Glomerular visceral epithelial cell (primary cell): ENCODE measurements at regions not wholly inside any gene's neighbourhood (a gene's known extent, or its start where the extent isn't known, plus 50 kb on each side); places are given as distances from the start of the nearest gene placed in this dataset.

Source experiments
- DNase-seq: peaks from one replicate; pipeline ENCODE4 v3.0.0-alpha.2; 2016; ENCODE audit errors: extremely low spot score

DNA sequence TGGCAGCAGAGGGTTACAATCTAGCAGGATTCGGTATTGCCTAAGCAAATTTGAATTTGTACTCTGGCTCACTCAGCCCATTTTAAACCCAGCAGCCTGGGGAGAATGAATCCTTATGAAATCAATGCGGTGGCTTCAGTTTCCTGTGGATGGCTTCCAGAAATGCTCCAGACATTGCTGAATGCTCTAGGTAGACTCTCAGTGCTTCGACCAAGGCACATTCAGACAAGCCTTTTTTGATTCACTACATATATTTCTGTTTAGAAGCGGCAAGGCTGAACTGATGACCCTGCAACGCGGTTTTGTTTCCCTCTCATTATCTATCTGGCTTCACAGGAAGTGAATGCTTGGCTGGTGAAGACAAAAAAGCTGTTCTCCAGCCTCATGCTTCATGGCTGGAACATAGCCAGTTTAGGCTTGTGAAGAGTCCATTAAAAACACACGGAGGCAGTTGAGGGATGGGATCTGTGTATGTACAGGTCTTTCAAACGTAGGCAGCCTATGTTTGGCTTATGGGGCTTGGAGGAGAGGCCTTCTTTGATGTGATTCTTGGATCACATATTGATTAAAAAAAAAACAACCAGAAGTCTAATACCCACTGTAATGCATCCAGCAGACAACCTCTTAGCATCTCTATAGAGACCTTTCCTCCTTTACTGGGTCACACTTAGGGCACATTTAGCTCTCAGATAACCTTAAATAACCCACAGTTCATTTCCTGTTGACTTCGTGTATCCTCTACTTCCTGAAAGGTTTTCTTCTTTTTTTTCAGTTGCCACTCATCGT, 400.2 kb upstream of the TBL1XR1 start:
- peak; percentile 76 for DNase-seq

DNA sequence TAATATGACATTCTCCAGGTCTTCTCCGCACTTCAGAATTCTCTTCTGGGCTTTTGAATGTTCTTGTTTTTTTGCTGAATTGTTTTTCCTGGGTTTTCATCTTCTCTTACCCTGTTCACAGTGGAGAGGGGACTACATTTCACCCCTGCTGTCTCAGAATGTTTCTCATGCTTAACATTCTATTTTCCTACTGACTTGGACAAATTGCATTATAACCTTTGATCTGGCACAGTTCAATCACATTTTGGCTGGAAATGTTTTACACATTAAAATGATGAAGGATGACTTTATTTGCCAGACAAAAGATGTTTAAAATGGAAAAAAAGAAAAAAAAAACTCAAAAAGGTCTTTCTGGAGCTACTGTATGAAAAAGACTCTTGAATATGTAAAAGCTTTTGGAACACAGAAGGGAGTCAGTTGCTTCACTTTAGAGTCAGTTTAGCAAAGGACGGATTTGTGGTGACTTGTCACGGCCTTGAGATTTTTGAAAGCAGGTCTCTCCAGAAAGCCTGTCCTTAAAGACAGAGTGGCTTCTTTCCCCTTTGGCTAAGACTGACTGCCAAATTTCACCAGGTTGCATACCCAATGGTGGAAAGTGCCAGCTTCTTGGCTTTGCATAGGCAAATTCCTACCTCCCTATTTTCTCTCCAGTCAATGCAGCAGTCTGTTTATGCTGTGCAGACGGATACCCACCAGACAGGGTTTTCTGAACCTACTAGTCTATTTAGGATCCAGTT, 401.0 kb upstream of the TBL1XR1 start:
- no peak for DNase-seq

DNA sequence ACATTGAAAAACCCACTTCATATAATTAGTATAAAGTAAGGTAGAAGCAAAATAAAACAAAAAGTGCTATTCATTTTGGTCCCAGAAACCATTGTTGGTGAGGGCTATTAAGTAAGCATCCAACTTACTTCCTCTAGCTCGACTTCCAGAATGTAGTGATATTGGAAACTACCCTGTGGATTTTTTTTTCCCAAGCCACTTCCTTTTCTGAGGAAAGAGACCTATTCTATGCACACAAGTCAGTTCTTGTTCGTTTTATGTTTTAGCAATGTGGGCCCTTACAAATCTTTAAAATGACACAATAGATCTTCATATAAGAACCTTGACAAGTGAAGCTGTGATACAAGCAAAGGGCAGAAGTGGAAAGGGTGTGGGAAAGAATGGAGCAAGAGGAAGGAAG, 402.0 kb upstream of the TBL1XR1 start:
- DNase-seq, result no peak

DNA sequence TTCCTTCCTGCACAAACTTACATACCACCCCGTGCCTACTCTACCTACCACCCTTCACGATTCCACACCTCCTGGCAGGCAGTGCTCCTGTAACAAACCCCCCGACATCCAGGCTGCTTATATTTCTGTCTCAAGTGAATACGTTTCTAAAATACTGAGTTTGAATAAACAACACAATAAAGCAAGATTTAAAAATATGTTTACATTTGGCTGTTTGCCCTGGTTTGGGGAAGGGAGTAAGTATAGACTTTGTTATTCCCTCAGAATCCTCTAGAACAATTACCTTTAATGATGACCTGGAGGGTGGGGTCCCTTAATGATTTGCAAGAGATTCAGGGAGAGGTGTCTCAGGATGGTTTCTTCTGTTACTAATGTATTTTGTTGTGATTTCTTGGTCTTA, 402.6 kb upstream of the TBL1XR1 start:
- no peak for DNase-seq

DNA sequence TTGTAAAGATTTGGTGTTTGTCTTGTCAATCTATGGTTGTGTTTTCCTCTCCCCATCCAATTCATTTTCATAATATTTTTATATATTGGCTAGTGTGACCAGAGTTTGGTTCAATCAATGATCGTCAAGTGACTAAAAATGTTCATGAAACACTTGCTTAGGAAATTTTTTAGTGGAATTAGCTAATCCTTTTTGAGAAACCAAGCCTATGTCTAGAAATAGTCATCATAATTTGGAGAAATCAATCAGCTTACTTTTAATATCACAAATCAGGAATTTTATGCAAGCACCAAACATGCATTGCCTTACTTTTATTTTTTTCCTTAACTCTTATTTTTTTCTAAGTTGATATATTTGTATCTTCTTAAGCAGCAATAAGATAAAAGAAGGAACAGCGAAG, 403.1 kb upstream of the TBL1XR1 start:
- DNase-seq, result no peak

DNA sequence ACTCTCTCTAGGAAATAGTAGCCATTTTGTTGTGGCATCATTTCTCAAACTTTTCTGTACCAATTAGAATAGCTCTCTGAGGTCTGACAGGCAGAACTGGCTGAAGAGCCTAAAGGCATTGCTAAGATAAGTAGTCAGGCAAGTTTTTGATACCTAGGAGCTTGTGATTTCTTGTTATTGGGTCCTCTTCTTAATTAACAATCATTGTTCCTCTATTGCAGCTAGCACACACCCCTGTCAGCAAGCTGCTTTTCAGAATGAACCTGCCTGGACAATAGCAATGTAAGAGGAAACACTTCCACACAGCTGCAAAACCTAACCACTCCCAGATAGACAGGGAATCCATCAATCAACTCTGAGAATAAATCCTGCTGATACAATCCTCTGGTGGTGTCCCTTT, 403.9 kb upstream of the TBL1XR1 start:
- no peak for DNase-seq

DNA sequence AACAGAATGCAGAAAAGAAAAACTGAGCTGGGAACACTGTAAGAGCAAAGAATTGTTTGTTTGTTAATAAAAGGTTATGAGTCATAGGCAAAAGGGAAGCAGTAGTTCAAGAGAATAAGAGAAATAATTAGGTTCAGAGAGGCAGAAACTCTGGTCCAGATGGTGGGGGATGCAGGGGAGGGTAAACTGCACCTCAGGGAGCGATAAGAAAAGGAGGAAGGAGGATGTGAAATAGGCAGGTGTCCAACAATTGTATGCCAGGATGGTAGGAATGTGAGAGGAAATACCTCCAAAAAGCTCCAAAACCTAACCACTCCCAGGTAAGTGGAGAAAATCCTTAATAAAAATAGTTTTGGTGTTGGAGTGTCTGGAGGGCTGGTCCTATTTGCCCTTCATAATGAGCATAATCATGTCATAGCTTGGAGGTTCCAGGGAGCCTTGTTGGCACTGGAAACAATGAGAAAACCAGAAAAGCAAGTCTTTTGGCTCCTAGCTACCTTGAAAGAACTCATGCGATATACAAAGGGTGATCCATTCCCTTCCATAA, 405.4 kb upstream of the TBL1XR1 start:
- DNase-seq, result no peak

DNA sequence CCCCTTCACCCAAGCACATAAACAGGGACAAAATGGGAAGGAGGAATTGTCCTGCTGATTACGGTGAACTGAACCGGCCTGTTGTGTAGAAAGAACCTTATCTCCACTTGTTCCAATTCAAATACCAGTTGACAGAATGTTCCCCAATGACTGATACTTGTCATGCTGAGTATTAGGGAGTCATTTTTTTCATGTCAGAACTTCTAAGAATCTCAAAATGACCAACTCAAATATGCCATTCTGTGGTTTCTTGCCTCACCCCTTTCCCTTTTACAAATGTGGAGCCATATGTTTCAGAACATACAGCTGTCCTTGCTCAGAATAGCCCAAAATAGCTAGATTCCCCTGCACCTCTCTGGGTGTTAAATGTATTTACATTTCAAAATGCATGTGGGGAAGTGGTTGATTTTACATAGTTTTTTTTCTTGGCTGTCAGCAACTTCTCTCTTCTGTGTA, 405.9 kb upstream of the TBL1XR1 start:
- no peak for DNase-seq

DNA sequence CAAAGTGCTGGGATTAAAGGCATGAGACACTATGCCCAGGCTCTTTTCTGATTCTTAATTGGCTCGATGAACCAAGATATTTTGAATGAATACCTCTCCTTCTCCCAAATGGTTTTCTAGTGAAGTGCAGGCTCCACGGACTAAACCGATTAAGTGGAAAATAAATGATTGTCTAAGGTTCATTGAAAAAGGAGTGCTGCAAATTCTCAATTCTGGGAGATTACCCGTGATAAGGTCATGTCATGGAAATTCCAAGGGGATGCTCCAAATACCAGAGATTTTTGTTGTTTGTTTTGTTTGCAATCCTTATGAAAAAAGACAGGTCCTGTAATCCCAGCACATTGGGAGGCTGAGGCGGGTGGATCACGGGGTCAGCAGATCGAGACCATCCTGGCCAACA, 406.9 kb upstream of the TBL1XR1 start:
- DNase-seq, result no peak

DNA sequence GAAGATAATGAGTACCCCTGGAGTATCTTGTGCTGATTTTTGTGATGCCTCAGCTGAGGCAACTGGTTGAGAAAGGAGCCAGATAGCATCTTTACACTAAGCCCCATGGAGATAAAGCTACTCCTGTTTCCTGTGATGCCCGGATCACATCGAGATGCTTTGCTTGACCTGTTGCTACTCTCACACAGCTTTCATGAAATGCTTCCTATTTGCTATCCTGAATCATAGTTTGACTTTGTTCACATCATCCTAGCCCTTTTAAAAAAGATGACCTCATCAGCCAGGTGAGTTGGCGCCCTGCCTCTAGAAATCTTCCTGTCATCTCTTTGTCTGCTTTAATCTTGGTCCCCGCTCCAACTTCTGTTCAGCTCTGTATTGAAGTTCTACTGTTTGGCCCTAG, 409.6 kb upstream of the TBL1XR1 start:
- DNase-seq, result no peak

DNA sequence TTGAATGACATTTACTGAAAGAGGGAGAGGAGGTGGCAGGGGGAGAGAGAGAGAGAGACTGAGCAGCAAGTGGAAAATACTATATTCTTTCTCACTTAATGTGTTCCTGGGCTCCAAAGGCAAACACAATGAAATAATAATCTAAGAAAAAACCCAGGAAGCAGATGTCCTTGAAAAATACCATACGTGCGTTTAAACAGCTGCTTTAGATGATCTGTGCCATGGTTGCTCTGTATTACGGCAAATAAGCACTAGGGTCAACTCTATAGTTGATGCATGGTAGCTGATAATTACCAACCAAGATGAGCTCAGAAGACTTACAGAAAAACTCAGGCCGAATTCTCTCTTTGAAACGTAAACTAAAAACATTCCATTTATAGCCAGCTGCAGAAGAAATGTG, 410.3 kb upstream of the TBL1XR1 start:
- no peak for DNase-seq

DNA sequence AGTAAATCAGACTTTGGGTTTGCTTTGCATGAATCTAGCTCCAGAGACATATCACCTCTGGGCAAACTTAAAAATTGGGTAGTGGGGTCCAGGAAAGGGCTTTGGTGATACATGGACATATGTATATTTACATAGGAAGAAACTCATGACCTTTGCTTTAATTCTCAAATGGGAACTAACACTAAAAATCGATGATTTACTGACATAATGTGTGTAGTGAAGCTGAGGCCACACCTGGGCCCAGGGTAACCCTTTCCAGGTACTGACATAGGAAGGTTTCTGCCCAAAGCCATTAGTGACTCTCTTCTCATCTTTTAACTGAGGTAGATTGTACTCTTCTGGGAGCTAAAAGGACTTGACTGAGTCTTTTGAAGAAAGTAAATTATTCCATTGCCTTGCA, 411.2 kb upstream of the TBL1XR1 start:
- DNase-seq, result no peak

DNA sequence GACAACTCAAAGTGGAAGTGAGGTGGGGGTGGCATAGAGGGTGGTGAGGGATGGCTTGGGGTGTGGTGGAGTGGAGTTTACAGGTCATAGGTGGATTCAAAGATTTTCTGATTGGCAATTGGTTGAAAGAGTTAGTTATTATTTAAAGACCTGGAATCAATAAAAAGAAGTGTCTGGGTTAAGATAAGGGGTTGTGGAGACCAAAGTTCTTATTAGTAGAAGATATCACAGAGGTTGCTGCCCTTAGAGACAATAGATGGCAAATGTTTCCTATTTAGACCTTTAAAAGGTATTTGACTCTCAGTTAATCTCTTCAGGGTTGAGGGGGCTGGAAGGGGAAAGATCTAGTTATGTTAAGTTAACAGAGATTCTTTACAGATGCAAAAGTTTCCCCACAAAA, 412.3 kb upstream of the TBL1XR1 start:
- DNase-seq, result no peak

DNA sequence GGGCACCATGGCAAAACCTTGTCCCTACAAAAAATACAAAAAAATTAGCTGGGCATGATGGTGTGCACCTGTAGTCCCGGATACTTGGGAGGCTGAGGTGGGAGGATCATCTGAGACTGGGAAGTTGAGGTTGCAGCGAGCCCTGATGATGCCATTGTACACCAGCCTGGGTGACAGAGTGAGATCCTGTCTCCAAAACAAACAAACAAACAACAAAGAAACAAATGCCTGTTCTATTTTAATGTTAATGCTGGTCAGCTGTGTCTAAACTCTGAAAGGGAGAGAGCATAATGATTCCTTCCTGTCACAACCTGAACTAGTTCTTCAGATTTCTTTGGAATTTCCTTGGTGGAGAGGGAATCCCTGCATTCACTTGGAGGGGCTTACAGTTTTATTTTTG, 413.0 kb upstream of the TBL1XR1 start:
- DNase-seq, result no peak

DNA sequence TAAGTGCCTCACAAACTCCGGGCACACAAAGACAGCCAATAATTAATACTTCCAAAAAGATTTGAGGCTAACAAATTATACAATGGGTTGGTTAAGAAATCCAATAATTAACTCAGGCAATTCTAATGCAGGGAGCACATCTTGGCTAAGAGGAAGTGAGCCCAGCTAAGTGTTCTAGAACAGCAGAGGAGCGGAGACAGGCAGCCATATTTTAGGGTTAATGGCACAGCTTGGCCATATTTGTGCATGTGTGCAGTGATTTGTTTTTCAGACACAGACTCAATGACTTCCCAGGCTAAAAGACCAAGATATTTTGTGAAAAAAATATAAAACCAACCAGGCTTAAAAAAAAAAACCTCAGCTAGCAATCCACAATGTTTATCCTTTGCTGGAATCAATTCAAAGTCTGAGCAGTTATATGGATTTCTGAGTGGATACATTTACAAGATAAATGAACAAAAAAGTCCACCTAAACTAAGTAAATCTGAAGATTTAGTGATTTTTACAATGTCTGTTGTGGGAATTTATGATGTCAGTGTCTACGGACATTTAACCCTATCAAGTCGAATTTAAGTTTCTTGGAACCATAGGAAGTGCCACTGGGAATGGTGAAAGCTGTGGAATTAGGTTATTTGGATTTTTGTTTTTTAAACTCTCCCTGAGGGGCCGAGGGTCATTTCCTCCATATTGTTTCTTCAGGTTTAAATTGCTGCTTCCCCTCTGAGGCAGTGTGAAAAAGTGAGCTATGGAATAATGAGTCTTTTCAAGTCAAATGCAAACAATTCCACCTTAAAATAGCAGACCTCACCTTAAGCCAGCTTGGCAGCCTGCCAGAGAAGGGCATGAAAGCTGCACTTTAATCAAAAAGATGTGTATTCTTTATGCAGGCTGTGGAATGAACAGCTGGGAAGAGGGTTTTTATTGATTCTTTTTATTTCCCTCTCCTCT, 413.7 kb upstream of the TBL1XR1 start:
- DNase-seq, result no peak

DNA sequence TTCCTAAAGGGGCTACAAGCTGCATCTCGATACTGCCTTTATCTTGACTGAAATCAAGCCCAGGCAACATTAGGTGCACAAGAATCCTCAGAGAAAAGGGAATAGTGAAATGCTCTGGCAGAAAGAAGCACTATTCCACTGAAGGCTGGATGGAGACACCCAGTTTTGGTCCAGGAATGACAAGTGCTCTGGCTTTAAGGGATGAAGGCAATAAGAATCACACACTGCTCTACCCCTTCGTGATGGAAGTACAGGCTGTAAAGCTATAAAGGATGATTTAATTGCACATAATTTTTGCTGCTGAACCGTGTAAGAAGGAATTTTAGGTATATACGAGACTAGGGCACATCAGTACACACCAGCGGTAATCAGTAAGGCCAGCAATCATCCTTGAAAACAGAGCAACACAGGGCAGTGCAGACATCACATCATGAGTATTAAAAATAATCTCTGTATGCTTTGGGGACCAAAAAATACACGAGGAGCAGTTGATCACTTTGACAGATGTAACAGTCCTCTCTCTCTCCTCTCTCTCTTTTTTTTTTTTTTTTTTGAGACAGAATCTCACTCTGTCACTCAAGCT, 414.6 kb upstream of the TBL1XR1 start:
- no peak for DNase-seq

DNA sequence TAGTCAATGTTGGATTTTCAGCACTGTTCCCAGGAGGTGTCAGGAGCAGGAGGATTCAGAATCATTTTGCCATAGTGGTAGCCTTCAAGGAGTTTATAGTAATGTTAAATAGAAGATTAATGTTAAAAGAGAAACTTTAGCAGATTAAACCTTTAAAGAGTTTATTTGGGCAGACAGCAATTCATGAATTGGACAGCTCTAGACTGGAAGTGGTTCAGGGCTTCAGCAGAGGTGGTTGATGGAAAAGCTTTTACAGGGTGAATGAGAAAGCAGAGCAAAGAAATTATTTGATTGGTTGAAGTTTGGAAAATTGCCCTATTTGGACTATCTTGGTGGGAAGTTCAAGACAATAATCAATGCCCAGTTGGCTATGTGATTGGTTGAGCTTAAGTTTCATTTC, 416.6 kb upstream of the TBL1XR1 start:
- DNase-seq, result no peak

DNA sequence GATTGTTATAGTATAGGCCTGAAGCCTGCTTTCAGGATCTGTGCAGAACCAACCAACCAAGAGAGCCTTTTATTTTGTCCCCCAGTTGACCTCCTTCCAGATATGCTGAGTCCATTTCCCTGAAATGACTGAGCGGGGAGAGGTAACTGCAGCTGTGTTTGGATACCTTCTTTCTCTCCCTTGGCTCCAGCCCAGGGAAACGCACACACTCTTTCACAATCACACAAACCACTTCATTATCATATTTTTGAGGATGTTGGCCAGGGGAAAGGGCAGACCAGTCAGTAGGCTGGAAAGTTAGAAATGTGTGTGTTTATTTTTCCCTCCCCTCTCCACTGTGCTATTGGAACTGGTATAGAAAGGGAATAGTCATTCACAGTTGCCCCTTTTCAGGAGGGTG, 417.7 kb upstream of the TBL1XR1 start:
- DNase-seq, result peak; percentile 83

DNA sequence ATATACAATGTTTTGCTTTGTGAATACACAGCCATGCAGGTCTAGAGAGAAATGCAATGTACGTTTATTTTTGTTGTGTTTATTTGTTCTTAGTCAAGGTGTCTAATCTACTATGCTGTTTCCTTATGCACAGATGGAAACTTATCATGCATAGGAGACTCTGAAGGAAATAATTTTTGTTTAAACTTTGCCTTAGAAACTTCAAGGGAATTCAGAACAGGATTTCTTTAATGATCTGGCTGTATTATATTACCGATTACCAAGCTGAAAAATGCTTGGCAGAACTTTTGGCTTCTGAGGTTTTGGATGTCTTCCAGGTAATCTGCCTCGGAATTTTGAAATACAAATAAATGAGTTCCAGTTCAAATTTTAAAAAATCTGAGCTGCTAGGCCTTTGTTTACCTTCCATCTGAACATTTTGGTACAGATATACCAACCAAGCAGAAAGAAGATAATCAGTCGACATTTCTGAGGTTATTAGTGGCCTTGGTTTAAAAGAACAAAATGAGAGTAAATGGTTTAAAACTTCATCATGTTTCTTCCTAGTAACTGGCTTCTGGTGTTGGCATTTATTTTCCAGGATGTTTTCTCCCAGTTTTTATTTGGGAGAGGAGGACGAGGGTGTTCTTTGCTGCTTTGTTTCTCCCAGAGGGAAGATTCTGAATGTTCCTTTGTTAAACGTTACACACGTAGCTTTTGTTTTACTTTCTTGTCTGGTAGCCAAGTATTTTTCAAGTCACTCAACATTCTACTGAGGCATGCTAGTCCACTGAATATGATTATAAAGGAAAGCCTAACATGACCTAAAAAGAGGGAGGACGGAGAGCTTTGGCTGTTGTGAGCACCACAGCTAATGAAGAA, 421.8 kb upstream of the TBL1XR1 start:
- peak; percentile 51 for DNase-seq

DNA sequence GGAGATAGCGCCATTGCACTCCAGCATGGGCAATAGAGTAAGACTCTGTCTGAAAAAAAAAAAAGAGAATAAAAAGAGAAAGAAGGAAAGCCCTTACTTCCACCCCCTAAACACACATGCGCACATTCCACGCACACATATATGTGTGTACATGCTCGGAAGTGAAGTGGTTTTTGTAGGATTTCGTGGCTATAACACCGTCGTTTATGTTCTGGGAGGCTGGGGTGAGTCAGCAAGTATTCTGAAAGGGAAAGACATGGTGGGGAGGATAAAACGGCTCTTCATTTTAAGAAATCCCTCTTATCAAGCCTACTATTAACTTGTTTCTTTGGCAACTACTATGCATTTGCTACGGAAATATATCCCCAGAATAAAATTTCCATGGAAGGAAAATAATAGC, 422.8 kb upstream of the TBL1XR1 start:
- no peak for DNase-seq

DNA sequence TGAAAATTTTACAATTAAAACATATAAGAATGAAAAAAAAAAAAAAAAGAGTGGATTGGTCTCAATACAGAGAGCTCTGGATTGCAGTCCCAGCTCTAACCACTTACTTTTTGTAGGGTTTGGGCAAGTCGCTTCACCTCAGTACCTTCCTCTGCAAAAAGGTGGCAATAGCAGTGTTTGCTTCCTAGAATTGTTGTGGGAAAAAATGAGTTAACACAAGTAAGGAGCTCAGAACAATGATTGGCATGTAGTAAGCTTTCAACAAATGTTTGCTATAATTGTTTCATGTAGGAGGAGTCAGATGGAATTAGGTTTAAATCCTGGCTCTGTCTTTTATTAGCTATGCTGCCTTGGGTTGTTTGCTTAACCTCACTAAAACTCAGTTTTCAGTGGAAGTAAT, 425.2 kb upstream of the TBL1XR1 start:
- no peak for DNase-seq
